Right lobe of liver (tissue), 4 donors: ENCODE measurements at regions not wholly inside any gene's neighbourhood (a gene's known extent, or its start where the extent isn't known, plus 50 kb on each side); places are given as distances from the start of the nearest gene placed in this dataset.

Experiments
- CTCF ChIP-seq, 4 donors: fragments of 200-600 bp in 3 of 4; fragments of 450-650 bp in 1 of 4; IDR thresholded peaks; one replicate each; pipeline versions ENCODE4 v1.5.1 to v1.8.0; 2016 to 2022; ENCODE audit warnings: antibody characterized with exemption in 4 of 4, mild to moderate bottlenecking in 2 of 4
- POLR2A ChIP-seq: fragments of 450-650 bp; IDR thresholded peaks from one replicate; pipeline ENCODE4 v1.6.1; 2017; ENCODE audit warnings: antibody characterized with exemption, mild to moderate bottlenecking
- donor health status: DM: no; HTN: no; CAD: no.
- donor health status: DM: no; HTN: no; CAD: no.
- donor health status: DM: no; HTN: yes; CAD: no.

- no peak for TF ChIP-seq CTCF (IDR thresholded peaks at IDR 0.05)
- no peak for TF ChIP-seq POLR2A
Observed at GRCh38 chr12:102694903-102695302, 214.5 kb upstream of the IGF1 start.
